HG02642 (cell line): ENCODE measurements at regions not wholly inside any gene's neighbourhood (a gene's known extent, or its start where the extent isn't known, plus 50 kb on each side); places are given as distances from the start of the nearest gene placed in this dataset.

Experiments used
- ATAC-seq: cut with Tn5 transposase; IDR thresholded peaks from one replicate; pipeline ENCODE4 v1.9.1; 2021; ENCODE audit warnings: mild to moderate bottlenecking; ENCODE audit not compliant: unreplicated experiment, poor library complexity

GRCh38 chr14:58923751-58924405 lies 264.6 kb upstream of the DAAM1 start:
- ATAC-seq = no peak

- ATAC-seq = no peak
These were observed 246.8 kb upstream of the DAAM1 start for GRCh38 chr14:58941629-58942028.

- ATAC-seq = no peak
These were observed 246.0 kb upstream of the DAAM1 start for GRCh38 chr14:58942516-58942915.

- ATAC-seq = no peak
These were observed 244.0 kb upstream of the DAAM1 start for GRCh38 chr14:58944343-58944967.

GRCh38 chr14:58944968-58945356 lies 243.5 kb upstream of the DAAM1 start:
- ATAC-seq = no peak

GRCh38 chr14:58946431-58946830 lies 242.0 kb upstream of the DAAM1 start:
- no peak for ATAC-seq

- no peak for ATAC-seq
These were observed 241.3 kb upstream of the DAAM1 start for GRCh38 chr14:58947156-58947555.

- ATAC-seq = no peak
These were observed 240.5 kb upstream of the DAAM1 start for GRCh38 chr14:58947814-58948445.

- ATAC-seq = no peak
These were observed 237.9 kb upstream of the DAAM1 start for GRCh38 chr14:58950555-58950954.

- no peak for ATAC-seq
These were observed 237.3 kb upstream of the DAAM1 start for GRCh38 chr14:58951143-58951542.

GRCh38 chr14:58954052-58954451 lies 234.4 kb upstream of the DAAM1 start:
- ATAC-seq = peak; percentile 52

- ATAC-seq = no peak
These were observed 233.3 kb upstream of the DAAM1 start for GRCh38 chr14:58954901-58955861.

GRCh38 chr14:58961045-58961731 lies 227.3 kb upstream of the DAAM1 start:
- no peak for ATAC-seq

- no peak for ATAC-seq
These were observed 224.4 kb upstream of the DAAM1 start for GRCh38 chr14:58963873-58964597.

GRCh38 chr14:58964598-58964928 lies 223.9 kb upstream of the DAAM1 start:
- ATAC-seq = no peak

GRCh38 chr14:58965601-58966000 lies 222.9 kb upstream of the DAAM1 start:
- no peak for ATAC-seq

- no peak for ATAC-seq
These were observed 221.5 kb upstream of the DAAM1 start for GRCh38 chr14:58966997-58967396.

GRCh38 chr14:58969951-58970751 lies 218.3 kb upstream of the DAAM1 start:
- peak; percentile 62 for ATAC-seq
